AG10803 (cell line): ENCODE measurements at regions not wholly inside any gene's neighbourhood (a gene's known extent, or its start where the extent isn't known, plus 50 kb on each side); places are given as distances from the start of the nearest gene placed in this dataset.

Experiments
- DNase-seq: peaks from one replicate; pipeline ENCODE4 v3.0.0; 2010; ENCODE audit warnings: low read depth
- H3K4me3 ChIP-seq: 2 replicates; pipeline ENCODE4 v1.5.1; 2011; ENCODE audit warnings: mild to moderate bottlenecking, low read length, control low read depth
- CTCF ChIP-seq: conservative IDR thresholded peaks from 2 replicates; pipeline ENCODE4 v1.5.1; 2011; ENCODE audit warnings: mild to moderate bottlenecking, low read length, control low read depth, inconsistent platforms

GRCh38 chr5:124418390-124418789 lies 328.0 kb downstream of the ZNF608 start:
- TF ChIP-seq CTCF, result no peak
- no peak for DNase-seq
- H3K4me3 ChIP-seq, result no peak overlapping the region

DNA sequence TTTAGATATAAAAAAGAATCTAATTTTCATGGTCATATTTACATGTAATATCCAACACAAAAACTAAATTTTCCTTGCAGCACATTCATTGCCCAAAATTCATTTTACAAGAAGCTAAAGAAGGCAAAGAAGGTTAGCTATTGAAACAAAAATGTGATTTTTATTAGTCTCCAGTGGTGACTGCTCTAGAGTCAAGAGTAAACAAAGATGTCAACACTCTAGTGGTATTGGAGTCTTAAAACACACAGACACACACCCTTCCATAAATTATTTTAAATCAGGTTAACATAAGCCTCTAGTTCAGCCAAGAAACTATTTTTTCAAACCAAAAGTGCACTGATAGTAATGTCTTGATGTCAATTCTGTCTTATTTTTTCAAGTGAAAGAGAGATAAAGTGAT lies 329.2 kb downstream of the ZNF608 start:
- no peak for TF ChIP-seq CTCF
- DNase-seq, result no peak
- no peak overlapping the region for H3K4me3 ChIP-seq

DNA sequence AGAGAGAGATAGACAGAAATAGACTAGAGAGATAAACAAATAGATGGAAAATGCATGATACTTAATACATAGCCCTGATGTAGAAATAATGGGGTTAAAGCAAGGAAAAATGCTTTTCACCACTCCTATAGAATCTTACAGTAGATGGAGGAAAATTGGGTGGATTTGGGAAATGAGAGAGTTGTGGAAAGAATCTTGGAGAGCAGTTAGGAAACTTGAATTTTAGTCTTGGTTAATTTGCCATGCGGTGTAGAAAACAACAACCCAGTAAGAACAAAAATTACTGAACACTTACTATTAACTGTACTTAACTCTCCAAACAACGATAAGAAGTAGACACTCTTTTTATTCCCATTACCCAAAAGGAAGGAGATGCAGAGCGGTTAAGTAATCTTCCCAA lies 329.8 kb downstream of the ZNF608 start:
- no peak for TF ChIP-seq CTCF
- DNase-seq, result no peak
- H3K4me3 ChIP-seq, result no peak overlapping the region

DNA sequence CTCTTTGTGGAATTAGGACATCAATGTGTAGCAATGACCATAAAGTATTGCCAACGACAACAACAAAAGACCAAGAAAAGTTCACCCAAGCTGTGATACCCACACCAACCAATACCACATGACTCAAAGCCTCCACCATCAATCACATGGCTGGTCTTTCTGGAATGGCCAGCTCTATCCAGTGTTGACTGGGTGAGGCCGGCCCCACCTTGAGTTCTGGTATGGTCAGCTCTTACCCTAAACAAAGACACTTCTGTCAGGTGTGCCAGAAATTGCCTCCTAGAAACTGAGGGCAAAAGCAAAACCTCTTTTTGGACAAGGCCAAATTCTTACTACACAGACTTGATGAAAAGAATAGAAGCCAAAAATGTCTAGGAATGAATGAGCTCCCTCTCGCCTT lies 331.5 kb downstream of the ZNF608 start:
- no peak for TF ChIP-seq CTCF

DNA sequence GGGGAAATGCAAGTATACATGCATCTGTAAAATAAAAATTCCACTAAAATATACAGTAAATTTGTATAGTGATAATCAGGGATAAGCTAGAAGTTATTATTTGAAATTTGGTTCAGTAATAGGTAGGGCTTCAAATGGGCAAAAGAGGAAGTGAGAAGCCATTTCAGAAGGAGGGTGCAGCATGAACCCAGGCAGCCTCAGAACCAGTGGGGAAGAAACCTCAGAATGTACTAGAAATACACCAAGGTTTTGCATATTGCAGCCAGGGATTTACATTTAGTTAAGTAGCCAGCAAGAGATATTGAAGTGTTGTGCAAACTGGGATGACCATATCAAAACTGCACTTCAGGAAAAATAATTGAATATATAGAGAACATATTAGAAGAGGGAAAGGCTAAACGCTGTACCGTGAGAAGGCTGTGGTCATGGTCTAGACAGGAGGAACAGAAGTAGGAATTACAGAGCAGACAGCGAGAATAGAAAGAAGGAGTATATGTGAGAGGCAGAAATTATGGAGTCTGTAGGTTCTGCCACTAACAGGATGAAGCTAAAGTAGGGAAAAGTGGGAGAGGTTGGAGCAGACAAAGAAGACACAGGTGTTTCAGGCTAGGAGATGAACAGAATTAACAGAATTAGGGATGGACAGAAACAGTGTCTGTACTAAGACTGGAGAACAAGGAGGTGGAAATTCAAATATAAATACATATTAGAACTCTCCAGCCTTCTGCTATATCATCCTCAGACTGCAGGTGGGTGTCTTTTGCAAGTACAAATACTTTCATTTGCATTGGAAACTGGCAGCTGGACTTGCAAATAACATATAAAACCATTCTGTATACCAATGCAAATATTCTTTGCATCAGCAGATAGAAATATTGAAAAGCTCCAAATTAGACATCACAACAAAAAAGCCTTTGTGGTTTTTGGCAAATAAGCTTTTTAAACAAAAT lies 335.6 kb downstream of the ZNF608 start:
- DNase-seq, result no peak

More for the DNA sequence above, 331.5 kb downstream of the ZNF608 start:
- no peak overlapping the region for H3K4me3 ChIP-seq
- DNase-seq, result no peak

GRCh38 chr5:124408738-124409453 lies 337.5 kb downstream of the ZNF608 start:
- no peak for TF ChIP-seq CTCF
- no peak overlapping the region for H3K4me3 ChIP-seq
- DNase-seq, result peak; percentile 14

More for the DNA sequence above, 335.6 kb downstream of the ZNF608 start:
- H3K4me3 ChIP-seq, result no peak overlapping the region
- no peak for TF ChIP-seq CTCF
